ENCODE measurements at regions not wholly inside any gene's neighbourhood (a gene's known extent, or its start where the extent isn't known, plus 50 kb on each side); places are given as distances from the start of the nearest gene placed in this dataset.
"Not testable (repeated sequence)": the region's sequence is repeated elsewhere in the genome, so short reads cannot be mapped to it uniquely, and the experiment has no call there.

- H3K4me3 ChIP-seq (ENCODE audit: control insufficient read depth, low read depth, low read length) = no peak overlapping the region
- no peak for DNase-seq (ENCODE audit: low read depth)
- TF ChIP-seq CTCF (conservative IDR thresholded peaks at IDR 0.05; ENCODE audit: control insufficient read depth, insufficient read depth, low read depth, low read length) = no peak
These were observed 215.1 kb downstream of the TMA16 start for GRCh38 chr4:163709601-163710000.

GRCh38 chr4:163710158-163710557 lies 215.7 kb downstream of the TMA16 start:
- H3K4me3 ChIP-seq (ENCODE audit: control insufficient read depth, low read depth, low read length) = no peak overlapping the region
- TF ChIP-seq CTCF (conservative IDR thresholded peaks at IDR 0.05; ENCODE audit: control insufficient read depth, insufficient read depth, low read depth, low read length) = no peak
- no peak for DNase-seq (ENCODE audit: low read depth)

- DNase-seq (ENCODE audit: low read depth); H3K4me3 ChIP-seq (ENCODE audit: control insufficient read depth, low read depth, low read length): not testable (repeated sequence)
These were observed 230.0 kb downstream of the TMA16 start for GRCh38 chr4:163724495-163724894.

GRCh38 chr4:163726641-163727040 lies 232.2 kb downstream of the TMA16 start:
- DNase-seq (ENCODE audit: low read depth) = no peak
- no peak for TF ChIP-seq CTCF (conservative IDR thresholded peaks at IDR 0.05; ENCODE audit: control insufficient read depth, insufficient read depth, low read depth, low read length)
- no peak overlapping the region for H3K4me3 ChIP-seq (ENCODE audit: control insufficient read depth, low read depth, low read length)

- no peak for TF ChIP-seq CTCF (conservative IDR thresholded peaks at IDR 0.05; ENCODE audit: control insufficient read depth, insufficient read depth, low read depth, low read length)
- no peak for DNase-seq (ENCODE audit: low read depth)
- H3K4me3 ChIP-seq (ENCODE audit: control insufficient read depth, low read depth, low read length) = no peak overlapping the region
These were observed 236.6 kb downstream of the TMA16 start for GRCh38 chr4:163731071-163731470.

- TF ChIP-seq CTCF (conservative IDR thresholded peaks at IDR 0.05; ENCODE audit: control insufficient read depth, insufficient read depth, low read depth, low read length) = no peak
- H3K4me3 ChIP-seq (ENCODE audit: control insufficient read depth, low read depth, low read length) = no peak overlapping the region
- DNase-seq (ENCODE audit: low read depth) = no peak
These were observed 238.0 kb downstream of the TMA16 start for GRCh38 chr4:163732473-163732872.

- no peak overlapping the region for H3K4me3 ChIP-seq (ENCODE audit: control insufficient read depth, low read depth, low read length)
- TF ChIP-seq CTCF (conservative IDR thresholded peaks at IDR 0.05; ENCODE audit: control insufficient read depth, insufficient read depth, low read depth, low read length) = no peak
- no peak for DNase-seq (ENCODE audit: low read depth)
These were observed 242.4 kb downstream of the TMA16 start for GRCh38 chr4:163736876-163737275.

GRCh38 chr4:163737846-163738245 lies 243.4 kb downstream of the TMA16 start:
- not testable (repeated sequence) for H3K4me3 ChIP-seq (ENCODE audit: control insufficient read depth, low read depth, low read length); DNase-seq (ENCODE audit: low read depth)

All from fibroblast of mammary gland (primary cell).